ENCODE measurements at regions not wholly inside any gene's neighbourhood (a gene's known extent, or its start where the extent isn't known, plus 50 kb on each side); places are given as distances from the start of the nearest gene placed in this dataset.
A peak's percentile ranks its signal among the peaks of the same experiment; 100 is the strongest.

GRCh38 chr7:41910940-41911600 is 208.2 kb upstream of the INHBA start:
- Mint-ChIP-seq H3K27ac (no peak overlapping the region), H3K9me3 (peaks cover 0 to 4% of the 10 kb centered on the region in 2 donors), H3K4me1 (peaks cover 15 to 42% of the 10 kb centered on the region in 2 donors), H3K4me3 (no peak overlapping the region), H3K36me3 (no peaks in the 10 kb centered on the region), H3K27me3 (no peaks in the 10 kb centered on the region)
- ATAC-seq (replicated peaks) (no peak), DNase-seq (no peak)

- peaks cover 2 to 10% of the 10 kb centered on the region in 2 donors for H3K36me3 Mint-ChIP-seq
- ATAC-seq (replicated peaks) = peak; percentile 36 to 59
- DNase-seq = no peak
- peaks cover 4 to 9% of the 10 kb centered on the region in 2 donors for H3K9me3 Mint-ChIP-seq
- H3K27me3 Mint-ChIP-seq = no peaks in the 10 kb centered on the region
- H3K4me3 Mint-ChIP-seq = no peak overlapping the region
- H3K4me1 Mint-ChIP-seq = peaks cover 14 to 33% of the 10 kb centered on the region in 2 donors
- H3K27ac Mint-ChIP-seq = no peak overlapping the region
Measured at GRCh38 chr7:41907444-41907843, 204.6 kb upstream of the INHBA start.

GRCh38 chr7:41900532-41900931 is 197.6 kb upstream of the INHBA start:
- H3K27me3 Mint-ChIP-seq = no peaks in the 10 kb centered on the region
- DNase-seq = no peak
- no peak for ATAC-seq (replicated peaks)
- no peak overlapping the region for H3K4me3 Mint-ChIP-seq
- no peak overlapping the region for H3K27ac Mint-ChIP-seq
- peaks cover 0 to 3% of the 10 kb centered on the region in 2 donors for H3K4me1 Mint-ChIP-seq
- peaks cover 2 to 6% of the 10 kb centered on the region in 2 donors for H3K36me3 Mint-ChIP-seq
- H3K9me3 Mint-ChIP-seq = peaks cover 4 to 8% of the 10 kb centered on the region in 2 donors

- H3K27me3 Mint-ChIP-seq = no peaks in the 10 kb centered on the region
- peaks cover 2 to 6% of the 10 kb centered on the region in 2 donors for H3K36me3 Mint-ChIP-seq
- peaks cover 0 to 3% of the 10 kb centered on the region in 2 donors for H3K4me1 Mint-ChIP-seq
- no peak overlapping the region for H3K4me3 Mint-ChIP-seq
- peaks cover 4 to 8% of the 10 kb centered on the region in 2 donors for H3K9me3 Mint-ChIP-seq
- ATAC-seq (replicated peaks) = no peak
- H3K27ac Mint-ChIP-seq = no peak overlapping the region
- DNase-seq = no peak
Measured at GRCh38 chr7:41899823-41900433, 197.0 kb upstream of the INHBA start.

- no peak overlapping the region for H3K4me3 Mint-ChIP-seq
- peaks cover 23 to 39% of the 10 kb centered on the region in 2 donors for H3K4me1 Mint-ChIP-seq
- no peak for ATAC-seq (replicated peaks)
- H3K27ac Mint-ChIP-seq = no peak overlapping the region
- no peaks in the 10 kb centered on the region for H3K36me3 Mint-ChIP-seq
- no peak for DNase-seq
- H3K9me3 Mint-ChIP-seq = peaks cover 0 to 6% of the 10 kb centered on the region in 2 donors
- H3K27me3 Mint-ChIP-seq = no peaks in the 10 kb centered on the region
Measured at GRCh38 chr7:41893656-41894055, 190.8 kb upstream of the INHBA start.

- Mint-ChIP-seq H3K36me3 (no peaks in the 10 kb centered on the region), H3K27me3 (no peaks in the 10 kb centered on the region), H3K4me1 (peaks cover 32 to 50% of the 10 kb centered on the region in 2 donors), H3K27ac (no peak overlapping the region), H3K4me3 (no peak overlapping the region), H3K9me3 (peaks cover 0 to 3% of the 10 kb centered on the region in 2 donors)
- ATAC-seq (replicated peaks) (peak in 1 of 2 donors; percentile 19), DNase-seq (no peak)
Measured at GRCh38 chr7:41892356-41893100, 189.6 kb upstream of the INHBA start.

GRCh38 chr7:41891950-41892349 is 189.1 kb upstream of the INHBA start:
- H3K27me3 Mint-ChIP-seq = no peaks in the 10 kb centered on the region
- no peak for DNase-seq
- H3K27ac Mint-ChIP-seq = no peak overlapping the region
- H3K4me3 Mint-ChIP-seq = no peak overlapping the region
- peaks cover 0 to 3% of the 10 kb centered on the region in 2 donors for H3K9me3 Mint-ChIP-seq
- peaks cover 37 to 56% of the 10 kb centered on the region in 2 donors for H3K4me1 Mint-ChIP-seq
- ATAC-seq (replicated peaks) = no peak
- H3K36me3 Mint-ChIP-seq = no peaks in the 10 kb centered on the region

- Mint-ChIP-seq H3K9me3 (peaks cover 0 to 3% of the 10 kb centered on the region in 2 donors), H3K4me1 (peaks cover 47 to 68% of the 10 kb centered on the region in 2 donors), H3K36me3 (no peaks in the 10 kb centered on the region), H3K27ac (no peak overlapping the region), H3K27me3 (no peaks in the 10 kb centered on the region), H3K4me3 (no peak overlapping the region)
- DNase-seq = no peak
- no peak for ATAC-seq (replicated peaks)
Measured at GRCh38 chr7:41890631-41891274, 187.9 kb upstream of the INHBA start.

GRCh38 chr7:41889472-41889871 is 186.6 kb upstream of the INHBA start:
- H3K4me1 Mint-ChIP-seq = peaks cover 58 to 80% of the 10 kb centered on the region in 2 donors
- DNase-seq (no peak), ATAC-seq (replicated peaks) (peak; percentile 33 to 56)
- peaks cover 0 to 4% of the 10 kb centered on the region in 2 donors for H3K36me3 Mint-ChIP-seq
- peak overlapping the region; percentile 27 for H3K27ac Mint-ChIP-seq
- H3K9me3 Mint-ChIP-seq = peaks cover 0 to 3% of the 10 kb centered on the region in 2 donors
- H3K4me3 Mint-ChIP-seq = peak overlapping the region; percentile 62 to 75
- no peaks in the 10 kb centered on the region for H3K27me3 Mint-ChIP-seq

GRCh38 chr7:41889040-41889439 is 186.2 kb upstream of the INHBA start:
- Mint-ChIP-seq H3K9me3 (peaks cover 0 to 3% of the 10 kb centered on the region in 2 donors), H3K27me3 (no peaks in the 10 kb centered on the region), H3K4me3 (peak overlapping the region; percentile 62 to 75), H3K36me3 (peaks cover 0 to 4% of the 10 kb centered on the region in 2 donors), H3K4me1 (peaks cover 58 to 82% of the 10 kb centered on the region in 2 donors), H3K27ac (peak overlapping the region; percentile 27)
- DNase-seq (no peak), ATAC-seq (replicated peaks) (peak; percentile 81 to 85)

- ATAC-seq (replicated peaks) = no peak
- Mint-ChIP-seq H3K9me3 (peaks cover 0 to 3% of the 10 kb centered on the region in 2 donors), H3K27ac (peak overlapping the region; percentile 7), H3K4me3 (peak overlapping the region in 1 of 2 donors; percentile 1), H3K27me3 (no peaks in the 10 kb centered on the region), H3K36me3 (peaks cover 0 to 4% of the 10 kb centered on the region in 2 donors), H3K4me1 (peaks cover 69 to 94% of the 10 kb centered on the region in 2 donors)
- no peak for DNase-seq
Measured at GRCh38 chr7:41887416-41887815, 184.5 kb upstream of the INHBA start.

- DNase-seq (no peak), ATAC-seq (replicated peaks) (no peak)
- H3K4me3 Mint-ChIP-seq = no peak overlapping the region
- no peak overlapping the region for H3K27ac Mint-ChIP-seq
- peaks cover 72 to 96% of the 10 kb centered on the region in 2 donors for H3K4me1 Mint-ChIP-seq
- peaks cover 0 to 6% of the 10 kb centered on the region in 2 donors for H3K36me3 Mint-ChIP-seq
- H3K27me3 Mint-ChIP-seq = no peaks in the 10 kb centered on the region
- peaks cover 0 to 5% of the 10 kb centered on the region in 2 donors for H3K9me3 Mint-ChIP-seq
Measured at GRCh38 chr7:41886901-41887311, 184.0 kb upstream of the INHBA start.

GRCh38 chr7:41886262-41886900 is 183.5 kb upstream of the INHBA start:
- Mint-ChIP-seq H3K36me3 (peaks cover 0 to 9% of the 10 kb centered on the region in 2 donors), H3K4me1 (peaks cover 69 to 92% of the 10 kb centered on the region in 2 donors), H3K27ac (peak overlapping the region; percentile 32), H3K9me3 (peaks cover 0 to 5% of the 10 kb centered on the region in 2 donors), H3K4me3 (peak overlapping the region in 1 of 2 donors; percentile 5), H3K27me3 (no peaks in the 10 kb centered on the region)
- ATAC-seq (replicated peaks) (no peak), DNase-seq (no peak)

All from stimulated activated naive B cell treated with anti-CD40 and anti-IgM and Interleukin-4, amounts not matched to agents 10 μg/mL and 1 μg/mL and 100 μg/mL, for 72 hours (primary cell).